Osteocyte (in vitro differentiated cells): ENCODE measurements at regions not wholly inside any gene's neighbourhood (a gene's known extent, or its start where the extent isn't known, plus 50 kb on each side); places are given as distances from the start of the nearest gene placed in this dataset.

Experiments
- DNase-seq: peaks from one replicate; pipeline ENCODE4 v3.0.0; 2021; ENCODE audit warnings: mixed read lengths; ENCODE audit not compliant: unreplicated experiment; ENCODE audit errors: extremely low spot score
- H3K27ac Mint-ChIP-seq: one replicate; pipeline ENCODE4 v1.8.0; 2021; ENCODE audit warnings: mild to moderate bottlenecking, mixed read lengths; ENCODE audit not compliant: unreplicated experiment
- H3K27me3 Mint-ChIP-seq: one replicate; pipeline ENCODE4 v1.8.0; 2021; ENCODE audit warnings: mixed read lengths; ENCODE audit not compliant: unreplicated experiment
- H3K36me3 Mint-ChIP-seq: one replicate; pipeline ENCODE4 v1.8.0; 2021; ENCODE audit warnings: mixed read lengths; ENCODE audit not compliant: unreplicated experiment
- H3K4me1 Mint-ChIP-seq: one replicate; pipeline ENCODE4 v1.8.0; 2021; ENCODE audit warnings: mixed read lengths; ENCODE audit not compliant: unreplicated experiment
- H3K4me3 Mint-ChIP-seq: one replicate; pipeline ENCODE4 v1.8.0; 2021; ENCODE audit warnings: mild to moderate bottlenecking, moderate library complexity, mixed read lengths; ENCODE audit not compliant: unreplicated experiment
- H3K9me3 Mint-ChIP-seq: one replicate; pipeline ENCODE4 v1.8.0; 2021; ENCODE audit warnings: mixed read lengths; ENCODE audit not compliant: unreplicated experiment
- TF ChIP-seq, protein P1 (sequence below): fragments of 200-600 bp; sonication (generic); IDR thresholded peaks from 2 replicates; pipeline ENCODE4 v1.5.0; 2021; ENCODE audit warnings: antibody characterized with exemption, mild to moderate bottlenecking, moderate library complexity

DNA sequence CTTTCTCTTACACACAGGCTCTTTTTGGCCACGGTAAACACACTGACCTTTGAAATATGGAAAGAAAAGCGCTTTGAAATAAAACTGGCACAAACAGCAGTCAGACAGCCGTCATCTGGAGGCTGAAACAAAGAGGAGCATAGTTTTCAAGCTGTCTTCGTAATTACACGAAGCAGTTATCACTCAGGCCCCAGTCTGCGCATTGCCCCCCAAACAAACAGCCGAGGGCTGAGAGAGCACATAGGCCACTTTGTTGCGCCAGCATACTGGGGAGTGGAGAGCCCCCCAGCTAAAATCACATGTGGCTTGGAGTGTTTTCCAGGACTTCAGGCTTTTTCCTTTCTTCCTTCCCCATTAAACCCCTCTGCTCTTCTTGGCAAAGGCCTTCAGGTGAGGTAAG lies 142.9 kb upstream of the BTG1 start:
- DNase-seq = no peak
- Mint-ChIP-seq H3K27me3 (no peaks in the 10 kb centered on the region), H3K4me1 (peaks cover 11% of the 10 kb centered on the region), H3K27ac (no peak overlapping the region), H3K36me3 (no peaks in the 10 kb centered on the region), H3K9me3 (peaks cover 5% of the 10 kb centered on the region), H3K4me3 (no peak overlapping the region)
- TF ChIP-seq, protein P1, sequence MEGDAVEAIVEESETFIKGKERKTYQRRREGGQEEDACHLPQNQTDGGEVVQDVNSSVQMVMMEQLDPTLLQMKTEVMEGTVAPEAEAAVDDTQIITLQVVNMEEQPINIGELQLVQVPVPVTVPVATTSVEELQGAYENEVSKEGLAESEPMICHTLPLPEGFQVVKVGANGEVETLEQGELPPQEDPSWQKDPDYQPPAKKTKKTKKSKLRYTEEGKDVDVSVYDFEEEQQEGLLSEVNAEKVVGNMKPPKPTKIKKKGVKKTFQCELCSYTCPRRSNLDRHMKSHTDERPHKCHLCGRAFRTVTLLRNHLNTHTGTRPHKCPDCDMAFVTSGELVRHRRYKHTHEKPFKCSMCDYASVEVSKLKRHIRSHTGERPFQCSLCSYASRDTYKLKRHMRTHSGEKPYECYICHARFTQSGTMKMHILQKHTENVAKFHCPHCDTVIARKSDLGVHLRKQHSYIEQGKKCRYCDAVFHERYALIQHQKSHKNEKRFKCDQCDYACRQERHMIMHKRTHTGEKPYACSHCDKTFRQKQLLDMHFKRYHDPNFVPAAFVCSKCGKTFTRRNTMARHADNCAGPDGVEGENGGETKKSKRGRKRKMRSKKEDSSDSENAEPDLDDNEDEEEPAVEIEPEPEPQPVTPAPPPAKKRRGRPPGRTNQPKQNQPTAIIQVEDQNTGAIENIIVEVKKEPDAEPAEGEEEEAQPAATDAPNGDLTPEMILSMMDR = no peak

DNA sequence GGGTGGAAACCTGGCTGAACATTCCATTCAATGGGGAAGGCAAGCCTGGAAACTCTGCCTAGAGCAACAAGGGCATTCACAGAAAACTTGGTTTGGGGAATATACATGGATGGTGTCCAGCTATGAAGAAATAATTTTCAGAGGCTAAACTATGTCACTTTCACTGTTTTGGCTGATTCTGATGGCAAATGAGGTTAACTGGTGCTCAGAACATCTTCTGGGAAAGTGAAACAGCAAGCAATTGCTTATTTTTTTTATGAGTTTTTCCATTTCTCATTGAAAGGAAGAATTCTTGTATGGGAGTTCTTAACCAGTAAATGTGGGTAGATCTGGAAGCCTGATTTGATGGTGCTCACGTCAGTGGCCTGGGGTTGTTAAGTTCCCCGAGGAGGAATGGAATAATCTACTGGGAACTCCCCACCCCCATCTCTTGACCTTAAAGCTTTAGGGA lies 132.8 kb upstream of the BTG1 start:
- no peaks in the 10 kb centered on the region for H3K9me3 Mint-ChIP-seq
- TF ChIP-seq, protein P1 = no peak
- no peak overlapping the region for H3K4me3 Mint-ChIP-seq
- DNase-seq = no peak
- peaks cover 10% of the 10 kb centered on the region for H3K4me1 Mint-ChIP-seq
- H3K36me3 Mint-ChIP-seq = no peaks in the 10 kb centered on the region
- peak overlapping the region; percentile 55 for H3K27ac Mint-ChIP-seq
- H3K27me3 Mint-ChIP-seq = no peaks in the 10 kb centered on the region

DNA sequence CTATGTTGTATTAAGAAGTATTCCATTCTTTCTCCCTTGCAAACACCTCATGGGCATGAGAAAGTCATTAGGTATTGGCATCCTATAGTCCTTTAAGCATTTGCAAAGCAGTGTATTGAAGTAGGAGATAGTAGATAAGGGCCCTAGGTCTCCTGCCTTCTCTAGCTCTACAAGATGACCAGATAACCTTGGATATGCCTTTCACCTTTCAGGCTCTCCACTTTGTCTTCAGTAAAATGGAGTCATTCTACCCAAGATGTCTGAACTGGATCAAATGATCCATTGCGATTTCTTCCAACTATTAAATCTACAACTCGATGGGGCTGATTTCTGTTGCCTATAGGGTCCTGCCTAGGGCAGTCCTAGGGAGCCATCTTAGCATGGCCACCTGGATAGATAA lies 132.1 kb upstream of the BTG1 start:
- no peak overlapping the region for H3K4me3 Mint-ChIP-seq
- H3K36me3 Mint-ChIP-seq = no peaks in the 10 kb centered on the region
- TF ChIP-seq, protein P1 = no peak
- peaks cover 10% of the 10 kb centered on the region for H3K4me1 Mint-ChIP-seq
- H3K9me3 Mint-ChIP-seq = no peaks in the 10 kb centered on the region
- DNase-seq = no peak
- peak overlapping the region; percentile 55 for H3K27ac Mint-ChIP-seq
- no peaks in the 10 kb centered on the region for H3K27me3 Mint-ChIP-seq

DNA sequence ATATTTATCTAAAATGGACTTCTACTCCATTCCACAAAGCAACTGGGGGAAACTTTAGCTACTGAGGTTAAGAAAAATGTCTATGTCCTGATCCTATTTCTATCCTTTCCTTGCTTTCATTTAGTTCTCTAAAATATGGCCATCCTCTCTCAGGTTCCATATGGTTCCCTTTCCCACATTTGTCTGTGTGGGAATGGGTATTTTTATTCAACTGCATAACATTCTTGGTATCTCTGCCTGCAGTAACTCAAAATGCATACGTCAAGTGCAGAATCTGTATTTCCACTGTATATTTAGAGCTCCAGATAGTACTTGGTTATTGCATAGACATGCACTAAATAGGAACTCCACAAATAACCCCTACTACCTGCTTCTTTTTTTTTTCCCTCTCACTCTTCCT lies 130.6 kb upstream of the BTG1 start:
- Mint-ChIP-seq H3K4me3 (no peak overlapping the region), H3K36me3 (no peaks in the 10 kb centered on the region), H3K9me3 (no peaks in the 10 kb centered on the region), H3K27ac (no peak overlapping the region), H3K4me1 (peaks cover 10% of the 10 kb centered on the region), H3K27me3 (no peaks in the 10 kb centered on the region)
- no peak for DNase-seq
- TF ChIP-seq, protein P1 = no peak

DNA sequence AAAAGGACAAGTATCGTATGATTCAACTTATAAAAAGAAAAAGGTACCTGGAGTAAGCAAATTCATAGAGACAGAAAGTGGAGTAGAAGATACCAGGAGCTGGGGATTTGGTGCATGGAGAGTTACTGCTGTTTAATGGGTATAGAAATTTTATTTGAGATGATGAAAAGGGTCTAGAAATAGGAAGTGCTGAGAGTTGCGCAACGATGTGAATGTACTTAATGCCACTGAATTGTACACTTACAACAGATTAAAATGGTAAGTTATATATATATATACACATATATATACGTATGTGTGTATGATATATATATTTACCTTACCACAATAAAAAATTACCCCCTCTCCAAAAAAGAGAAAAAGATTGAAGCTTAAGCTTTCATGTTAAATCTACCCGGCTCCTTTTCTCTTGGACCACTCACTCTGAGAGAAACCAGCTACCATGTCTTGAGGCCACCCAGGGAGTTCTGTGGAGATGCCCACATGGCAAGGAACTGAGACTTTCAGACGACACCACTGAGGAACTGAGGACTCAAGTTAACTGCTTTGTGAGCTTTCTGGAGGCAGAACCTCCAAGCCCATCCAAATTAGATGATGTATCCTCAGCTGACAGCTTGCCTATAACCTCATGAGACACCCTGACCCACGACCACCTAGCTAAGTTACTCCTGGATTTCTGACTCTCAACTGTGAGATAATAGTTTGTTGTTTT lies 130.0 kb upstream of the BTG1 start:
- H3K36me3 Mint-ChIP-seq = no peaks in the 10 kb centered on the region
- H3K4me3 Mint-ChIP-seq = no peak overlapping the region
- no peak for DNase-seq
- H3K9me3 Mint-ChIP-seq = no peaks in the 10 kb centered on the region
- TF ChIP-seq, protein P1 = no peak
- no peak overlapping the region for H3K27ac Mint-ChIP-seq
- H3K27me3 Mint-ChIP-seq = no peaks in the 10 kb centered on the region
- H3K4me1 Mint-ChIP-seq = peaks cover 10% of the 10 kb centered on the region
